ENCODE measurements at regions not wholly inside any gene's neighbourhood (a gene's known extent, or its start where the extent isn't known, plus 50 kb on each side); places are given as distances from the start of the nearest gene placed in this dataset.
A peak's percentile ranks its signal among the peaks of the same experiment; 100 is the strongest.
"Not testable (repeated sequence)": the region's sequence is repeated elsewhere in the genome, so short reads cannot be mapped to it uniquely, and the experiment has no call there.

DNA sequence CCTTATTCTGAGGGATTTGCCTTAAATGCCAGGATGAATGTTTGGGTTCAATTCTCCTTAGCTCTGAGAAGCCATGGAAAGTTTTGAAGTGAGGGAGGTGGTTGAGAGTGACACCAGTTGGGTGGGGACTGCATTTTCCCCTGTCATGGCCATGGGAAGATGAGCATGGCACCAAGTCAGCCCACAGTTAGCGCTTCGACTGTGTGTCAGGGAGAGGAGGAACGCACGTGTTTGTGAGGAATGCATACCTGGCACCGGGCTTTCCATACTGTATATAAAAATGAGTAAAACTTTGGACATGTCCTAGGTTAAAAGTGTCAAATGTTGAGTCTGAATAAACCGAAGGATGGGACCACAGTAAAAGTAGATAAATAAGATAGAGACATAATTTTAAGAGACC lies 187.5 kb upstream of the KL start:
- no peak for DNase-seq (ENCODE audit: low spot score)

GRCh38 chr13:32829269-32829668 lies 187.0 kb upstream of the KL start:
- no peak for DNase-seq (ENCODE audit: low spot score)

DNA sequence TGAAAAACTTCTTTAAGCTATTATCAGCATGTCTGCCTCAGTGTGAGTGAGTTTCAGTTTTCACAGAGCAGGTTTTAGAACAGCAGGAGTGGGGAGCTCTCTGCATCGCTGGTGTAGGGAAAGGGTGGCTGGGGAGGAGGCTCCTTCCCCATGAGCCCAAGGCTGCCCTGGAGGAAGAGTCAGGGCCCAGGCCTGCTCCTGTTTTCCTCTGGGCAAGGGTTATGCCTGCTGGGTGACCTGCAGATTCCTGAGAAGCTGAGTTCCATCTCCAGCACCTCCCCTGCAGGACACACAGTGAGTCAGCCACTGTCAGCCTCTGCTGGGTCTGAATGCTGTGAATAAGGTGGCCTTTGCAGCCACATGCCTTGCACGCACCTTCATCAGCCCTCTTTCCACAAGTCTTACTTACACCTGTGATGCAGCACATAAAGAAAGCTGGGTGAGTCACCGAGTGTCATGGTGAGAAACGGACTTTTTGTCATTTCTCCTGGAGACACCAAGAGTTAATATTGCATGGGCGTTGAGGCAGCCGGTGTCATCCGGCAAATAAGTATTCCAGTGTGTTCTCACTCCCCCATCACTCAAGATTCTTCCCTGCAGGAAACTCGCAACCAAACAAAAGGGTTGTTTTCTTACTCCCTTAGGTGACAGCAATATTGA lies 186.4 kb upstream of the KL start:
- no peak for DNase-seq (ENCODE audit: low spot score)

GRCh38 chr13:32830336-32831031 lies 185.7 kb upstream of the KL start:
- no peak for DNase-seq (ENCODE audit: low spot score)

DNA sequence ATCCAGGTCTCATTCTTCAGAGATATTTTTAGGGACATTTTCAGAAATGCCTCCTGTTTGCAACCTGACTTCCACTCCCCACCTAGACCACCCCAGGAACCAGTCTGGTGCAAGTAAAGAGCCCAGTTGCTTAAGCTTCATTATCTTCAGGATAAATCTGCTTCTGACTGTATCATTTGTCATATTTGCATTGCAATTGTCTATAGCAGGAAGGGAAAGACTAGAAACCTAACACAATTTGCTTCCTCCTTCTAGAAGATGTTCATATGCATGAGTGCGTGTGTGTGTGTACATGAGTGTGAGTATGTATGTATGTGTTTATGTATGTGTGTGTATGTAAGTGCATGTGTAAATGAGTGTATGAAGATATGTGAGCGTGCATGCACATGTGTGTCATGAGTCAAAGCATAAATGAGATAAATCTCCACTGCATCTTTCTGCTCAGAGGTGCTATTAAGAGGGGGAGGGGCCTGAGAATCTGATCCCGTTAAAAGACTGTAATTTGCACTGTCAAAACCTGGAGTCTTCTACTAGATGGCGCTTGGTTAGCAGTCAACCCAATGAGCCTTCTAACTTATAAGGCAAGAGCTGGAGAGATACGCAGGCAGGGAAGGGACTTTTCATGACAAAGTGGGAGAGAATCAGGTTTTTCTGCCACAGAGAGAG lies 178.8 kb upstream of the KL start:
- no peak for DNase-seq (ENCODE audit: low spot score)

DNA sequence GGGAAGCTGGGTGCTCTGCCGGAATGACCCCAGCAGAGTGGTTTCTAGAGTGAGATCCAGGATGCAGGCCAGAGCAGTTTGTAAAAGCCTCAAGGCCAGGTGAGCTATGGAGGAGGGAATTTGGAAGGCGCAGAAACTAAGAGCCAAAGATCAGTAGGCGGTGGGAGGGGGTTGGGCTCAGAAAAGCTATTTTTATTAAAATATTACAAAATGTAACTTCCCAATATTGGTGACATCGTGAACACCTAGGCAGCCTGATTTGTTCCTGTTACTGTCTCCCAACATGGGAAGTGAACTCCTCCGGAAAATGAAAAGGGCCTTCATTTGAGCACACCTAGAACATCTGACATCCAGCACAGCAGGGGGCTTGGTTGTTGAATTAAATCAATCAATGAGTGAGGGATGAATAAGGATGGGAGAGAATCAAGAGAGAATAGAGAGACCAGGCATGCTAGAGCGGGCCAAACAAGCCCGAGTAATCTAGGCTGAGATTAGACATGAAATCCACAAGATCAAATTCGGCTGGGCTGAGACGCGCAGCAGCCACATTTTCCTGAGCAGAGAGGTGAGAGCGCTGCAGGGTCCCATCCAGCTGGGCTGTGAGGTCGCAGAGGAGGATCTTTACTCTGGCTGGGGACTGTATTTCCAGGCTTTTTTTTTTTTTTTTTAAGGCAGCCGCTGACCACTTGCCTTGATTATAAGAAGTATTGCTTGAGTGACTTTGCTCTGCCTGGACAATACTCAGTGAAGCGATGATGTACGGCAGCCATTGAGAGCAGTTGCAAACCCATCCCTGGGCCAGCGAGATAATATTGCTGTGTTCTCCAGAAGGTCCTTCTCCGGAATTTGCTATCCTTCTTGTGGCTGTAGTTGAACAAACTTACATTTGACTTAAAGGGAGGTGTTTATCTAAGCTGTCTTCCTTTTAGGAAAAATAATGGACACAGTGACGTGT lies 178.0 kb upstream of the KL start:
- DNase-seq (ENCODE audit: low spot score) = no peak

GRCh38 chr13:32838945-32839344 lies 177.3 kb upstream of the KL start:
- DNase-seq (ENCODE audit: low spot score) = peak; percentile 58

DNA sequence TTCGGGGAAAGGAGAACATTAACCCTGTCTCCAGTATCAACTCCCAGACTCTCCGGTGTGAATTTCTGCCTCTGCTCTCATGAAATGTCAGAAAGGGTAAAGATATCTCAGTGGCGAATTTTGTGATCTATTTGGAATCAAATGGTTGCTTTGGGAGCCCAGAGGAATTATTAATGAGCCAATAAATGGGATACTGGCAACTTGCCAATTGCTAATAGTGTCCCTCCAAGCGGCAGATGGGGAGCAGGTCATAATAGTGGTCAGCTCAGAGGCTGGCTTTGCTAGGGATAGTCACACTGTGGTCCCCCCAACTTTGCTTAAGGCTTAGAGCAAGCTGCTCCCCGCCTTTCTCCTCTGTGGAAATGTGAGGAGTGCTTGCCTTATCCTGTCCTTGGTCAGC lies 176.1 kb upstream of the KL start:
- no peak for DNase-seq (ENCODE audit: low spot score)

DNA sequence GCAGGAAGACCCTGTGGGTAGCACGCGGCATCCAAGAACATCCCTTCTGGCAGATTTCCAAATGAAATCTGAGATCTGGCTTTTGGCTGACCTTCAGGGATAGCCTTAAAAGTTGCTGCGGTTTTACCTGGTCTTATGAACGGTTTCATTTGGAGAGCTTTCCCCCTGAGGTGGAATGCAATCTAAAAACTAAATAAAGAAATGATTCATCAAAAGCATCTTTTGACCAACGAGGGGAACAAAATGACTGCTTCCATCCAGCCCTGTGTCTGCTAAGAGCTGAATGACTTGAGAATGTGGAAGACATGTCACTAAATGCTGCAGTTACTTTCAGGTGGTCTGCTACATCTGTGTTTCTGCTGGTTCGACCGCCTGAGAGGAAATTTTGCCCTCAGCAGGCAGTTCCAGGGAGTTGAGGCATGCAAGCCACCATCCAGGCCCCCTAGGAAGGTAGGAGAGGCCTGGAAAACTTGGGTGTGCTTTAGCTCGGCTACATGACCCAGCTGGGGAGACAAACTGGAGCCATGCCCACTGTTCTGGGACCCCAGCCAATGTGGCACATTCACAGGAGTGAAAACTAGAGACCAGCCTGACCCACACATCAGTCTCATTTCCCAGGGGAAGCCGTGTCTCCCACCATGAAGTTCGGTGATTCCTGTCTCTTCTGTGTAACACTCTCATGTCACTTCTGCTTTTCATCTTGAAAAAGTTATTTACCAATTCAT lies 175.1 kb upstream of the KL start:
- DNase-seq (ENCODE audit: low spot score) = no peak

DNA sequence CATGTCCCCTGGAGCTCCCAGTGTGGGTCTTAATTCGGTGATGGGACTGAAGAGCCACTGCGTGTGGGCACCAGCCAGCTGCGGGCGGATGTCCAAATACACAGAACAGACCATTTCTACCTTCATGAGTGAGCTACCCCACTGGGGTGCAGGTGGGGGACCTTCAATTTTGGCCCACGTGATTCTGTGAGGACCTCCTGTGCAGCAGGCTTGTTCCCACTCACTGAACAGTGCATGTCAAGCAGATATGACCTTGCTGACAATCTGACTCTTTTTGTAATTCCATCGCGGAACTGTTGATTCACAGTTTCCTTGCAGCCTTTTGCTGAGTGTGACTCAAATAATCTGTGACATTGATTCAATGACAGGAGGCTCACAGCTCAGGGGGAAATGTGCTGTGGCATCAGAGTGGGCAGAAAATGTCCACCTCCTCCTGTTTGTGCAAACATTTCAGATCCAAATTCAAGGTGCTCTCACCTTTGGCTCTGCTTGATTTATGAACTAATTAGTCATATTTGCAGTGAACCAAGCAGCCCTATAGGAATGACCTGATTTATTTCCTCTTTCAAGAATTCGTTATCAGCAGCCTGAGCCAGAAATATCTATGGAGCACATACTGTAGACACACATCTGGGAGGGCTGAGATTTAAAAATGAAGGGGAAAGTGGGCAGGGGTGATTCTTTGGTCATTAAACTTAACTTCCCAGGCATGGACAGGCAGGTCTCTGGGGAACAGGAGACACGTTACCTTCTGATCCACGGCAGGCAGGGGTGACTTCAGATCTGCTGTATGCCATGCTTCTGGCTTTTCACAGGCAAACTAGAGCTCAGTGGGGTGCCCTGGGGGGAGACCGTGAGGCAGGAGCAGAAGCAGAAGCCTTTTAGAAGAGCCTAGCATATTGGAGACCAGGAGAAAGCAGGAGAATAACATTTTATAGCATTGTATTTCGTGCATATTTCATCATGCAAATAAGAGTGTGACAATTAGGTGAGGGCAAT lies 170.0 kb upstream of the KL start:
- DNase-seq (ENCODE audit: low spot score) = no peak

- DNase-seq (ENCODE audit: low spot score) = not testable (repeated sequence)
Measured at GRCh38 chr13:32847976-32848375, 168.2 kb upstream of the KL start.

DNA sequence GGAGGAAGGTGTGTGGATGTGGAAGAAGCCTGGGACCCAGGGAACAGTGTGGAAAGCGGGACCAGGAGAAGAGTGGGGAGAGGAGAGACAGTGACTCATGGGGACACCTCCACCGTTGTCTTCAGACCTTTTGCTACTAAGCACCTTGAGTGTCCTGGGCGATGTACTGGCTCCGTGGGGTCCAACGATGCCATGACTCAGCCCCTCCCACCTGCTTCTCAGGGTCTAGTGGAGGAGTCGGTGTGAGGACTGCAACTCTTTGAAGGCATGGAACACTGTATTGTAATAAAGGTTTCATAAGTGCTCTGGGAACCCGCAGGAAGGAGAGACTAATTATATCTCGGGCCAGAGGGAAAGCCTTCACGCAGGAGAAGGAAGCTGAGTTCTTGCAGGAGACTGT lies 166.9 kb upstream of the KL start:
- DNase-seq (ENCODE audit: low spot score) = no peak

DNA sequence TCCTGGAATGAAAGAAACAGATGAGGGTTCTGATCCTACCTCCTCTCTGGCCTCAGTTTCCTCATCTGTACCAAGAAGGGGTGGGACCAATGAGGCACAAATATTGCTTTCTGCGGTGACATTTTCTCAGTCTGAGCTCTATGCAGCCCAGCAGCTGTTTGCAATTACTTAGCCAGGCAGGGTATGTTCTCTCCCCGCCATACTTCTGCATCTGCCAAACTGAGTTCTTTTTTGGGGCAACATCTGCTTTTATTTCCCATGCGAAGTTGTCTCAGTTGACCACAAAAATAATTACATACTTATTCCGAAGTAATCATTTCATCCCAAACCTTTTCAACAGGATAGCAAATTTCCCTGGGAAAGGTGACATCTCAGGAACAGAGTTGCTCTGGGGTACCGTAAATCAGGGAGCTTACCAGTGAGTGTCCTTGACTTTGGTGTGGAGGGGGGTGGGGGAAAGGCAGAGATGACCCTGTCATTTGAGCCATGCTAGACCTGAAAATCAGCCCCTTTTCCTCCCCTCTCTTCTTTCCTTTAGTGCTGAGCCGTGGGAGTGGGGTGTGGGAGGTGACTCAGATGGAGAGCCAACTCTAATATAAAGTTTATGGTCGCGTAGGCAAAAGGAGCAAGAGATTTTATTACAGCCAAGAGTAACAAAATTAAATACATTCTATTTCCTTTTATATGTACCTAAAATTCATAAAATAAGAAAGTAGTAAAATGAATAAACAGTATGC lies 165.7 kb upstream of the KL start:
- no peak for DNase-seq (ENCODE audit: low spot score)

DNA sequence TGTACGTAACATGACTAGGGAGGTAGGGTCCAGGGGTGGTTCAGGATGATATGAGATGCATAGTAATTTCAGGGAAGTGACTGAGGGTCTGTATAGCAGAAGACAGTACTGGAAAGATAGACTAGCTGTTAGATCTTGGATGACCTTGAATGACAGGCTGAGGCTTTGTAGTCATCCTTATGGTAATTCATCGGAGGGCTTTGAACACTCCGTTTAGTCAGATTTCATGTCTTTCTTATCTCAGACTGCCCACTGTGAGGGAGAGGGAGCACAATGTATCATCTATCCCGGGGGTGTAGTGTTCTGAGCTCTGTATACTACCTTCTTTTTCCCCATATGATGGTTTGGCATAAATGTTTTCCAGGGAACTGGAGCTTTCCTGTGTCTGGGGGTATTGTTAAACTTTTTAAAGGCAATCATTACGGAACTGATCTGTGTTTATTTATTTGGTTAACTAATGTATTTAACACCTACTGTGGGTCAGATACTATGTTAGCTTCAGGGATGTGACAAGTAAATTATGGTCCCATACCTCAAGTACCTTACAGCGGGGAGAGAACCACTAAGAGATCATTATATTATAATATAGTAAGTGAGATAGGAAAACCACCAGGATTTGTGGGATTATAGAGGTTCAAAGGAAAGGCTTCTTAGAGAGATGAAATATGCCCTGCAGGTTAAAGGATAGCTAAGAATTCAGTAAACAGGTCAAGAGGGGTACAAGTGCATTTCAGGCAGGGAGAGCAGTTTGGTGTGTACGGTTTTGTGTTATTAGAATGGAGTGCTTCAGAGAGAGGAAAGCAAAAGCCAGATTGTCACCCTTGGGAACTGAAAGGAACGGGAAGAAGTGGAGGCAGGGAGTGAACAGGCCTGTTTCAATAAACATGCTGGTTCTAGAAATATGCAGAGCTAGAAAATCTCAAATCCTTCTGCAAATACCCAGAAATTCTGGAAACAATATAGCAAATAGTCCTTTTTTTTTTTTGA lies 164.8 kb upstream of the KL start:
- no peak for DNase-seq (ENCODE audit: low spot score)

DNA sequence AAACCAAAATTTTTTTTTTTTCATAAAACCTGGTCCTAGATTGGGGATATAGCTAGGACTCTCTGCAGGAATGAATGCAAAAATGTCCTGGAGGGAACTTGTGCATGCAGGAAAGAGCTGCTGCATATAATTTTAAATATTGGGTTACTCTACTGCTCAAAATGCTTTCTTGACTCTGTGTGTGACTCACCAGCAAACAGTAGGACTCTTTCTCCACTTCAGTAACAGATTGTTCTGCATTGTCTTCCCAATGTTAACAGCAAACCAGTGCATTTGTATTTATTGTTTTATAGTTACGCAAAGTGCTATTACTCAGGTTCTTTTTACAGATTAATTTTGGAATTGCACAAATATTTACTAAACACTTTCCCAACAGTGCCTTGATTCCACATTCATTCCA lies 163.7 kb upstream of the KL start:
- no peak for DNase-seq (ENCODE audit: low spot score)

GRCh38 chr13:32857077-32857476 lies 159.1 kb upstream of the KL start:
- no peak for DNase-seq (ENCODE audit: low spot score)

GRCh38 chr13:32857689-32858088 lies 158.5 kb upstream of the KL start:
- DNase-seq (ENCODE audit: low spot score) = no peak

- no peak for DNase-seq (ENCODE audit: low spot score)
Measured at GRCh38 chr13:32859707-32860292, 156.4 kb upstream of the KL start.

Data from H4 (cell line).